ENCODE measurements at regions not wholly inside any gene's neighbourhood (a gene's known extent, or its start where the extent isn't known, plus 50 kb on each side); places are given as distances from the start of the nearest gene placed in this dataset.

GRCh38 chr7:13036256-13036780, 348.9 kb downstream of the ARL4A start:
- DNase-seq (ENCODE audit: low read depth, low spot score) (no peak), FAIRE-seq (no peak), ATAC-seq (no peak)
- Histone ChIP-seq H3K79me2 (ENCODE audit: control insufficient read depth, insufficient read depth, low read length) (no peaks in the 10 kb centered on the region), H3K9ac (ENCODE audit: control insufficient read depth, insufficient read depth, low read length) (no peak overlapping the region), H3K4me1 (ENCODE audit: control insufficient read depth, insufficient read depth, low read length) (no peaks in the 10 kb centered on the region), H3K9me3 (replicated peaks; ENCODE audit: control insufficient read depth, insufficient read depth, low read length) (no peaks in the 10 kb centered on the region), H3K4me3 (no peak overlapping the region), H3K27ac (ENCODE audit: control insufficient read depth, insufficient read depth) (no peak overlapping the region), H2AFZ (ENCODE audit: control insufficient read depth, low read depth, low read length) (no peak overlapping the region), H4K20me1 (ENCODE audit: control insufficient read depth, insufficient read depth) (no peaks in the 10 kb centered on the region), H3K4me2 (ENCODE audit: control insufficient read depth, insufficient read depth) (no peak overlapping the region), H3K27me3 (replicated peaks in 1 of 2; ENCODE audit: control insufficient read depth in 2 of 2, insufficient read depth in 2 of 2, low read length in 1 of 2) (no peaks in the 10 kb centered on the region), H3K36me3 (ENCODE audit: control insufficient read depth in 2 of 2, insufficient read depth in 2 of 2, low read length in 1 of 2) (no peaks in the 10 kb centered on the region)
- SMC1A ChIA-PET (ENCODE audit: uncharacterized antibody, unreplicated experiment): no interaction called here
- in situ Hi-C loops (cut with MboI): no loop called here
- POLR2A ChIA-PET: no interaction called here
- intact Hi-C loops (cut with micrococcal nuclease; ENCODE audit: unreplicated experiment): no loop called here
- CTCF ChIA-PET: no interaction called here
- RAD21 ChIA-PET (ENCODE audit: unreplicated experiment): no interaction called here
- TF ChIP-seq CEBPZ (IDR thresholded peaks at IDR 0.05; ENCODE audit: low read depth, low read length) (no peak), SUZ12 (IDR thresholded peaks at IDR 0.05; ENCODE audit: unreplicated experiment) (no peak), IKZF2 (IDR thresholded peaks at IDR 0.05) (no peak), POLR2AphosphoS5 (IDR thresholded peaks at IDR 0.05; ENCODE audit: low read length) (no peak), MYB (IDR thresholded peaks at IDR 0.05; ENCODE audit: borderline replicate concordance, low read depth, low read length) (no peak), CHD2 (IDR thresholded peaks at IDR 0.05; ENCODE audit: borderline replicate concordance, low read depth, low read length) (no peak), NKRF (conservative IDR thresholded peaks at IDR 0.05) (no peak), ZNF207 (IDR thresholded peaks at IDR 0.05; ENCODE audit: borderline replicate concordance) (no peak), FOXK2 (IDR thresholded peaks at IDR 0.05) (no peak), SMARCA5 (IDR thresholded peaks at IDR 0.05) (no peak), IKZF1 (conservative IDR thresholded peaks at IDR 0.05) (no peak), POU2F2 (IDR thresholded peaks at IDR 0.05; ENCODE audit: borderline replicate concordance, low read depth, low read length) (no peak), ZNF274 (IDR thresholded peaks at IDR 0.05; ENCODE audit: insufficient read depth, insufficient read length) (no peak), PAX8 (IDR thresholded peaks at IDR 0.05) (no peak), TAF1 (IDR thresholded peaks at IDR 0.05; ENCODE audit: borderline replicate concordance, low read depth, low read length) (no peak), ZZZ3 (IDR thresholded peaks at IDR 0.05; ENCODE audit: control insufficient read depth, insufficient read length, low read depth) (no peak), CUX1 (IDR thresholded peaks at IDR 0.05; ENCODE audit: insufficient replicate concordance, low read depth, low read length) (no peak)
- BruUV-seq (replicated peaks): no TSS peak

All from GM12878 (cell line).